Activated T-cell treated with anti-CD3 and anti-CD28 coated beads, Interleukin-2, amount 50 U/mL, for 72 hours (primary cell): ENCODE measurements at regions not wholly inside any gene's neighbourhood (a gene's known extent, or its start where the extent isn't known, plus 50 kb on each side); places are given as distances from the start of the nearest gene placed in this dataset.

Experiments used
- ATAC-seq, 2 donors: fragments of 150-1000 bp; cut with Tn5 transposase; replicated peaks in 1 of 2; 2 replicates each; pipeline ENCODE4 v1.10.0; 2021; ENCODE audit warnings: moderate library complexity in 2 of 2, mild to moderate bottlenecking in 1 of 2
- DNase-seq, 2 donors: peaks; one replicate each; pipeline ENCODE4 v3.0.0; 2021 to 2022; ENCODE audit warnings: mixed read lengths in 1 of 2
- H3K27ac Mint-ChIP-seq: one replicate; pipeline ENCODE4 v1.8.0; 2022; ENCODE audit warnings: mild to moderate bottlenecking, moderate library complexity, mixed read lengths
- H3K27me3 Mint-ChIP-seq: one replicate; pipeline ENCODE4 v1.8.0; 2022; ENCODE audit warnings: low read depth, mixed read lengths
- H3K36me3 Mint-ChIP-seq, 2 donors: one replicate each; pipeline ENCODE4 v1.8.0; 2022; ENCODE audit warnings: mixed read lengths in 2 of 2, mild to moderate bottlenecking in 1 of 2; ENCODE audit not compliant: insufficient read depth in 2 of 2
- H3K4me1 Mint-ChIP-seq: one replicate; pipeline ENCODE4 v1.8.0; 2022; ENCODE audit warnings: low read depth, mixed read lengths
- H3K4me3 Mint-ChIP-seq, 2 donors: one replicate each; pipeline ENCODE4 v1.8.0; 2022; ENCODE audit warnings: mild to moderate bottlenecking in 2 of 2, mixed read lengths in 2 of 2, moderate library complexity in 2 of 2
- H3K9me3 Mint-ChIP-seq, 2 donors: one replicate each; pipeline ENCODE4 v1.8.0; 2022; ENCODE audit warnings: mixed read lengths in 2 of 2

GRCh38 chr7:21355406-21355874, 72.4 kb upstream of the SP4 start:
- peaks cover 1 to 2% of the 10 kb centered on the region in 2 donors for H3K9me3 Mint-ChIP-seq
- DNase-seq (peak; percentile 67 to 68), ATAC-seq (peak; percentile 86 to 87)
- peaks cover 68% of the 10 kb centered on the region for H3K4me1 Mint-ChIP-seq
- no peaks in the 10 kb centered on the region for H3K27me3 Mint-ChIP-seq
- no peaks in the 10 kb centered on the region for H3K36me3 Mint-ChIP-seq
- H3K27ac Mint-ChIP-seq = peak overlapping the region; percentile 3
- H3K4me3 Mint-ChIP-seq = peak overlapping the region; percentile 59 to 68

- peaks cover 80% of the 10 kb centered on the region for H3K4me1 Mint-ChIP-seq
- no peak for ATAC-seq
- no peak overlapping the region for H3K27ac Mint-ChIP-seq
Observed at GRCh38 chr7:21356616-21357015, 71.3 kb upstream of the SP4 start.

GRCh38 chr7:21357151-21358097, 70.5 kb upstream of the SP4 start:
- Mint-ChIP-seq H3K4me1 (peaks cover 79% of the 10 kb centered on the region), H3K36me3 (no peaks in the 10 kb centered on the region), H3K27ac (peak overlapping the region; percentile 17), H3K9me3 (peaks cover 1 to 2% of the 10 kb centered on the region in 2 donors), H3K27me3 (no peaks in the 10 kb centered on the region), H3K4me3 (no peak overlapping the region)
- no peak for DNase-seq
- ATAC-seq = no peak

More at GRCh38 chr7:21356616-21357015, 71.3 kb upstream of the SP4 start:
- H3K36me3 Mint-ChIP-seq = no peaks in the 10 kb centered on the region
- H3K4me3 Mint-ChIP-seq = no peak overlapping the region
- DNase-seq = no peak
- no peaks in the 10 kb centered on the region for H3K27me3 Mint-ChIP-seq
- H3K9me3 Mint-ChIP-seq = peaks cover 1 to 2% of the 10 kb centered on the region in 2 donors

GRCh38 chr7:21358648-21359047, 69.2 kb upstream of the SP4 start:
- no peak for DNase-seq
- no peak overlapping the region for H3K4me3 Mint-ChIP-seq
- H3K27me3 Mint-ChIP-seq = no peaks in the 10 kb centered on the region
- no peak overlapping the region for H3K27ac Mint-ChIP-seq
- peaks cover 67% of the 10 kb centered on the region for H3K4me1 Mint-ChIP-seq
- ATAC-seq = peak in 1 of 2 donors; percentile 42
- H3K9me3 Mint-ChIP-seq = peaks cover 1 to 2% of the 10 kb centered on the region in 2 donors
- no peaks in the 10 kb centered on the region for H3K36me3 Mint-ChIP-seq

- no peak for DNase-seq
- no peaks in the 10 kb centered on the region for H3K27me3 Mint-ChIP-seq
- H3K36me3 Mint-ChIP-seq = no peaks in the 10 kb centered on the region
- H3K4me1 Mint-ChIP-seq = peaks cover 64% of the 10 kb centered on the region
- H3K4me3 Mint-ChIP-seq = no peak overlapping the region
- peaks cover 1 to 2% of the 10 kb centered on the region in 2 donors for H3K9me3 Mint-ChIP-seq
- no peak for ATAC-seq
- peak overlapping the region; percentile 6 for H3K27ac Mint-ChIP-seq
Observed at GRCh38 chr7:21359163-21359562, 68.7 kb upstream of the SP4 start.

- peak overlapping the region in 1 of 2 donors; percentile 8 for H3K4me3 Mint-ChIP-seq
- no peak for ATAC-seq
Observed at GRCh38 chr7:21361413-21362125, 66.3 kb upstream of the SP4 start.

GRCh38 chr7:21364801-21365271, 63.0 kb upstream of the SP4 start:
- Mint-ChIP-seq H3K4me1 (peaks cover 57% of the 10 kb centered on the region), H3K36me3 (peaks cover 0 to 3% of the 10 kb centered on the region in 2 donors), H3K4me3 (peak overlapping the region; percentile 29 to 76), H3K9me3 (peaks cover 0 to 3% of the 10 kb centered on the region in 2 donors), H3K27ac (peak overlapping the region; percentile 94), H3K27me3 (no peaks in the 10 kb centered on the region)
- DNase-seq (no peak), ATAC-seq (peak; percentile 86 to 91)

More at GRCh38 chr7:21361413-21362125, 66.3 kb upstream of the SP4 start:
- DNase-seq = no peak
- Mint-ChIP-seq H3K9me3 (peaks cover 0 to 1% of the 10 kb centered on the region in 2 donors), H3K4me1 (peaks cover 65% of the 10 kb centered on the region), H3K27ac (no peak overlapping the region), H3K27me3 (no peaks in the 10 kb centered on the region), H3K36me3 (peaks cover 0 to 3% of the 10 kb centered on the region in 2 donors)

GRCh38 chr7:21365866-21366624, 61.8 kb upstream of the SP4 start:
- Mint-ChIP-seq H3K4me1 (peaks cover 53% of the 10 kb centered on the region), H3K9me3 (peaks cover 0 to 3% of the 10 kb centered on the region in 2 donors), H3K4me3 (peak overlapping the region in 1 of 2 donors; percentile 76), H3K36me3 (peaks cover 0 to 3% of the 10 kb centered on the region in 2 donors), H3K27ac (peak overlapping the region; percentile 94), H3K27me3 (no peaks in the 10 kb centered on the region)
- no peak for DNase-seq
- ATAC-seq = no peak

GRCh38 chr7:21367081-21367480, 60.8 kb upstream of the SP4 start:
- H3K4me3 Mint-ChIP-seq = no peak overlapping the region
- ATAC-seq (no peak), DNase-seq (no peak)
- H3K27me3 Mint-ChIP-seq = no peaks in the 10 kb centered on the region
- no peak overlapping the region for H3K27ac Mint-ChIP-seq
- H3K36me3 Mint-ChIP-seq = peaks cover 0 to 3% of the 10 kb centered on the region in 2 donors
- H3K4me1 Mint-ChIP-seq = peaks cover 43% of the 10 kb centered on the region
- H3K9me3 Mint-ChIP-seq = peaks cover 0 to 3% of the 10 kb centered on the region in 2 donors

GRCh38 chr7:21367537-21367936, 60.3 kb upstream of the SP4 start:
- no peaks in the 10 kb centered on the region for H3K27me3 Mint-ChIP-seq

GRCh38 chr7:21368317-21368716, 59.6 kb upstream of the SP4 start:
- no peak for ATAC-seq
- Mint-ChIP-seq H3K27ac (no peak overlapping the region), H3K27me3 (no peaks in the 10 kb centered on the region), H3K4me1 (peaks cover 42% of the 10 kb centered on the region), H3K36me3 (peaks cover 0 to 3% of the 10 kb centered on the region in 2 donors), H3K9me3 (peaks cover 0 to 3% of the 10 kb centered on the region in 2 donors), H3K4me3 (no peak overlapping the region)
- no peak for DNase-seq

More at GRCh38 chr7:21367537-21367936, 60.3 kb upstream of the SP4 start:
- no peak overlapping the region for H3K27ac Mint-ChIP-seq
- ATAC-seq (no peak), DNase-seq (no peak)
- H3K9me3 Mint-ChIP-seq = peaks cover 0 to 3% of the 10 kb centered on the region in 2 donors
- H3K4me1 Mint-ChIP-seq = peaks cover 42% of the 10 kb centered on the region
- H3K36me3 Mint-ChIP-seq = peaks cover 0 to 3% of the 10 kb centered on the region in 2 donors
- H3K4me3 Mint-ChIP-seq = no peak overlapping the region

- no peak overlapping the region for H3K27ac Mint-ChIP-seq
- no peak for DNase-seq
Observed at GRCh38 chr7:21370283-21370982, 57.5 kb upstream of the SP4 start.

More at GRCh38 chr7:21370283-21370982, 57.5 kb upstream of the SP4 start:
- H3K27me3 Mint-ChIP-seq = no peaks in the 10 kb centered on the region
- ATAC-seq = peak; percentile 37 to 42
- H3K4me1 Mint-ChIP-seq = peaks cover 27% of the 10 kb centered on the region
- H3K9me3 Mint-ChIP-seq = peaks cover 0 to 3% of the 10 kb centered on the region in 2 donors
- no peaks in the 10 kb centered on the region for H3K36me3 Mint-ChIP-seq
- H3K4me3 Mint-ChIP-seq = peak overlapping the region in 1 of 2 donors; percentile 38
